ENCODE measurements at regions not wholly inside any gene's neighbourhood (a gene's known extent, or its start where the extent isn't known, plus 50 kb on each side); places are given as distances from the start of the nearest gene placed in this dataset.

GRCh38 chr17:77382356-77382911 is 241.7 kb downstream of the SEC14L1 start:
- Histone ChIP-seq H3K4me3 (replicated peaks; ENCODE audit: low read depth, low read length) (no peak overlapping the region), H3K27me3 (replicated peaks; ENCODE audit: control insufficient read depth, insufficient read depth, low read length) (no peaks in the 10 kb centered on the region), H3K36me3 (ENCODE audit: control insufficient read depth, insufficient read depth, low read length) (no peaks in the 10 kb centered on the region; the same call in none of the 2 replicates)
- no peak for DNase-seq (ENCODE audit: extremely low read depth, insufficient read length)
- TF ChIP-seq, protein P1, sequence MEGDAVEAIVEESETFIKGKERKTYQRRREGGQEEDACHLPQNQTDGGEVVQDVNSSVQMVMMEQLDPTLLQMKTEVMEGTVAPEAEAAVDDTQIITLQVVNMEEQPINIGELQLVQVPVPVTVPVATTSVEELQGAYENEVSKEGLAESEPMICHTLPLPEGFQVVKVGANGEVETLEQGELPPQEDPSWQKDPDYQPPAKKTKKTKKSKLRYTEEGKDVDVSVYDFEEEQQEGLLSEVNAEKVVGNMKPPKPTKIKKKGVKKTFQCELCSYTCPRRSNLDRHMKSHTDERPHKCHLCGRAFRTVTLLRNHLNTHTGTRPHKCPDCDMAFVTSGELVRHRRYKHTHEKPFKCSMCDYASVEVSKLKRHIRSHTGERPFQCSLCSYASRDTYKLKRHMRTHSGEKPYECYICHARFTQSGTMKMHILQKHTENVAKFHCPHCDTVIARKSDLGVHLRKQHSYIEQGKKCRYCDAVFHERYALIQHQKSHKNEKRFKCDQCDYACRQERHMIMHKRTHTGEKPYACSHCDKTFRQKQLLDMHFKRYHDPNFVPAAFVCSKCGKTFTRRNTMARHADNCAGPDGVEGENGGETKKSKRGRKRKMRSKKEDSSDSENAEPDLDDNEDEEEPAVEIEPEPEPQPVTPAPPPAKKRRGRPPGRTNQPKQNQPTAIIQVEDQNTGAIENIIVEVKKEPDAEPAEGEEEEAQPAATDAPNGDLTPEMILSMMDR (IDR thresholded peaks at IDR 0.05; ENCODE audit: insufficient read depth, low read length, poor library complexity, severe bottlenecking), result no peak

- Histone ChIP-seq H3K4me3 (replicated peaks; ENCODE audit: low read depth, low read length) (no peak overlapping the region), H3K36me3 (ENCODE audit: control insufficient read depth, insufficient read depth, low read length) (no peaks in the 10 kb centered on the region; the same call in none of the 2 replicates), H3K27me3 (replicated peaks; ENCODE audit: control insufficient read depth, insufficient read depth, low read length) (no peaks in the 10 kb centered on the region)
- DNase-seq (ENCODE audit: extremely low read depth, insufficient read length), result no peak
- TF ChIP-seq, protein P1 (IDR thresholded peaks at IDR 0.05; ENCODE audit: insufficient read depth, low read length, poor library complexity, severe bottlenecking), result no peak
Observed at GRCh38 chr17:77382966-77383612, 242.3 kb downstream of the SEC14L1 start.

DNA sequence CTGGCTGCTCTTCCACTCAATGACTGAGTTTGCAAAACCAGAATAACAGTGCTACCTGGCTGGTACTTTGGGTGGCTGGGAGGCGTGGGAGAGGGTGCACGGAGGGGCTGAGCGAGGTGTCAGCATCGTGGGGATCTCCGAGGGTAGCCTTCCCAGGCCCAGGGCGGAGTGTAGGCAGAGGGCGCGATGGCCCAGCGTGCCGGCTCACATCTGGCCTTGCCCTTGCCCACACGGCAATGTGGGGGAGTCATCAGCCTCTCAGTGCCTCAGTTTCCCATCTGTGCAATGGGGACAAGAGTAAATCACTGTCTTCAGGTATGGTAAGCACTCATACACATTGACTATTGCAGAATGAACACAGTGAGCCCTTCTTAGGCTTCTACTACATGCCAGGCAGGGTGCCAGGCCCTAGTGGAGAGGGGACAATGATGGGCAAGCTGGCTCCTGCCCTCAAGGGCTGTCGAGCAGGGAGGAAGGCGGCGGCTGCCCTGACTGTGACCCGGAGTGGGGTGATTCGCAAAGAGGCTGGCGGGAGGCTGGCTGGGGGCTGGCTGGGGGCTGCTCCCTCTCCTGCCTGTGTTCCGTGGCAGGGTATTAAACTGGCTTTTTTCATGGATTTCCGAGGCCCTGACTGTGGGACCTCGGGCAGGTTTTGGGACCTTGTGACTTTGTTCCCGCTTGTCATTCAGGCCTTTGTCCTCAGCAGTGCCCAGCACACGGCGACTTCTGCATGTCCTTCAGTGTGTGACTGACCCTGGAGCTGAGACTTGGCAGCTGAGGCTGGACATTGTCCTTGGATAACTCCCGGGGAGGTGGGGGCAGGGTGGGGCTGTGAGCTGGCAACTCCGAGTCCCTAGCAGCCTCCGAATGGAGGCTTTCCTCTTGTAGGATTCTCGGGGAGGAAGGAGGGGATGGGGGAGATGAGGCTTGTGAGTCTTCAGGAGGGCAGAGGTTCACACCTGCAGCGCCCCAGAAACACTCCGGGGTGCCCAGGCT is 243.1 kb downstream of the SEC14L1 start:
- TF ChIP-seq, protein P1 (IDR thresholded peaks at IDR 0.05; ENCODE audit: insufficient read depth, low read length, poor library complexity, severe bottlenecking), result no peak
- no peak overlapping the region for H3K4me3 ChIP-seq (replicated peaks; ENCODE audit: low read depth, low read length)
- H3K27me3 ChIP-seq (replicated peaks; ENCODE audit: control insufficient read depth, insufficient read depth, low read length), result no peaks in the 10 kb centered on the region
- H3K36me3 ChIP-seq (ENCODE audit: control insufficient read depth, insufficient read depth, low read length), result no peaks in the 10 kb centered on the region; the same call in none of the 2 replicates
- DNase-seq (ENCODE audit: extremely low read depth, insufficient read length), result no peak

DNA sequence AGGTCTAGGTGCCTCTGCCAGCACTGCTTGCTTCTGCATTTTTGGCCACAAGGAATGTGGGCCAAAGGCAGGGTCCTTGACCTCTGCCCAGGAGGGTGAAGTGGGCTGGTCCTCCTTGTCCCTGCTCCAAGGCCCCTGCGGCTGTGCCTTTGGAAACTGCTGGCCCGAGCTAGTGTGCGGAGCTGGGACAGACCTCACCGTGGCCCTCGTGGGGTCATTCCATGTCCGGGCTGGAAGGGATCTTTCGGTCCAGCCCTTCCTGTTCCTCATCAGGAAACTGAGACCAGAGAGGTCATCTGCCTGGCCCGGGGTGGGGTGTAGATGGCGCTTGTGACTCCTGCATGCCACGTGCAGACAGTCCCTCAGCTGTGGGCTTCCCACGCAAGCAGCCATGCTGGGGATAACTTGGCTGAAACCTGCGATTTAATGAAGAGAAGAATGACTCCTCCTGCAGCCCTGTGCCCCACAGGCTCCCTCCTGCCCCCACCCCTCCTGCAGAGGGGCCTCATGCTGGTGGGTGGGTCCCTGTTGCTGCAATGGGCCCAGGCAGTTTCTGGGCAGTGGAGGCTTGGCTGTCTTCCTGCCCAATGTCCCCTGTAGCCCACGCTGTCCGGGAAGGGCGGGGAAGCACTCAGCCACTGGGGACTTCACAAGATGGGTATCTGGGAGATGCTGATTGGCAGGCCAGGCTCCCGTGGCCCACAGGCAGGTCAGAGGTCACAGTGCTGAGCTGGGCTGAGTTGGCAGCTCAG is 245.2 kb downstream of the SEC14L1 start:
- Histone ChIP-seq H3K36me3 (ENCODE audit: control insufficient read depth, insufficient read depth, low read length) (no peaks in the 10 kb centered on the region; the same call in none of the 2 replicates), H3K4me3 (replicated peaks; ENCODE audit: low read depth, low read length) (no peak overlapping the region), H3K27me3 (replicated peaks; ENCODE audit: control insufficient read depth, insufficient read depth, low read length) (no peaks in the 10 kb centered on the region)
- no peak for DNase-seq (ENCODE audit: extremely low read depth, insufficient read length)
- TF ChIP-seq, protein P1 (IDR thresholded peaks at IDR 0.05; ENCODE audit: insufficient read depth, low read length, poor library complexity, severe bottlenecking), result no peak

DNA sequence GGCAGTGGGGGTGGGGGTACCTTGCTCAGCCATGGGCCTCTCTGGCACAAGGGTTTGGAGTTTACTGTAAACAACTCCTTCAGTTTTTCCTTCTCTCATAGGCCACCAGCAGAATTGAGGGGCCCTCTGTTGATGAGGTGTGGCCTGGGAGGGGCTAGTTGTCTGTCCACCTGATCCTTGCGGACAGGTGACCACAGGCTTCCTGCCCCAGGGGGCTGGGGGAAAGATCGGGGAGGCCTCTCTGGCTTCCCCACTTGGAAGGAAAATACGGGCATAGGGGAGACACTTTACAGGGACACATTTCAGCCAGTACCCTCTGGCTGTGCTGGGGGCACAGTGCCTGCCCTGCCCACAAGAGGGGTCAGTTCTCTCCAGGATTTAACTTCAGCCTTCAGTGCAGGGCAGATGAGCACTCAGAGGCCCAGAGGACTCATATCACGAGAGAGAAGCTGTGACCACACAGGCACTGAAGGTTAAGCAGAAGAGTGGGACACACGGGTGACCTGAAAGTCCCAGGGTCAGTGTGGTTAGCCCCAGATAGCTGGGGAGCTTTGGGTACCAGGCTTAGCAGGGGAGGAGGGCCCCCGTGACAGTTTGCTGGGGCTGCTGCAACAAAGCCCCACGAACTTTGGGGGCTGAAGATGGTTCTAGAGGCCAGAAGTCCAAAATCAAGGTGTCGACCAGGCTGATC is 245.9 kb downstream of the SEC14L1 start:
- Histone ChIP-seq H3K36me3 (ENCODE audit: control insufficient read depth, insufficient read depth, low read length) (no peaks in the 10 kb centered on the region; the same call in none of the 2 replicates), H3K4me3 (replicated peaks; ENCODE audit: low read depth, low read length) (no peak overlapping the region), H3K27me3 (replicated peaks; ENCODE audit: control insufficient read depth, insufficient read depth, low read length) (no peaks in the 10 kb centered on the region)
- no peak for DNase-seq (ENCODE audit: extremely low read depth, insufficient read length)
- TF ChIP-seq, protein P1 (IDR thresholded peaks at IDR 0.05; ENCODE audit: insufficient read depth, low read length, poor library complexity, severe bottlenecking), result no peak

Measured in GM06990 (cell line).